Tibial nerve (tissue), 4 donors: ENCODE measurements at regions not wholly inside any gene's neighbourhood (a gene's known extent, or its start where the extent isn't known, plus 50 kb on each side); places are given as distances from the start of the nearest gene placed in this dataset.

Experiments
- DNase-seq, 2 donors: peaks; one replicate each; pipeline ENCODE4 v3.0.0-alpha.2; 2019; ENCODE audit warnings: low spot score in 2 of 2
- H3K27ac ChIP-seq, 4 donors: fragments of 200-600 bp; sonication (generic) in 3 of 4; one replicate each; pipeline ENCODE4 v1.5.1; 2017 to 2019; ENCODE audit warnings: mild to moderate bottlenecking in 1 of 4
- H3K27me3 ChIP-seq, 2 donors: fragments of 200-600 bp; sonication (generic) in 1 of 2; one replicate each; pipeline versions ENCODE4 v1.5.1 to v1.6.0; 2017 to 2019
- H3K36me3 ChIP-seq, 3 donors: fragments of 200-600 bp; sonication (generic); one replicate each; pipeline ENCODE4 v1.5.1; 2018 to 2019
- H3K4me1 ChIP-seq, 4 donors: fragments of 200-600 bp; sonication (generic) in 3 of 4; one replicate each; pipeline ENCODE4 v1.5.1; 2017 to 2019
- H3K4me3 ChIP-seq, 4 donors: fragments of 200-600 bp; sonication (generic) in 3 of 4; one replicate each; pipeline ENCODE4 v1.5.1; 2017 to 2019; ENCODE audit warnings: mild to moderate bottlenecking in 1 of 4, moderate library complexity in 1 of 4
- H3K9me3 ChIP-seq, 4 donors: fragments of 200-600 bp; sonication (generic) in 3 of 4; one replicate each; pipeline ENCODE4 v1.5.1; 2017 to 2019
- EP300 ChIP-seq, 2 donors: sonication (generic); formaldehyde crosslinking; IDR thresholded peaks; one replicate each; pipeline ENCODE4 v1.6.1; 2017; ENCODE audit warnings: antibody characterized with exemption in 2 of 2, mild to moderate bottlenecking in 1 of 2
- POLR2A ChIP-seq, 2 donors: fragments of 450-650 bp; IDR thresholded peaks; one replicate each; pipeline ENCODE4 v1.6.1; 2017; ENCODE audit warnings: antibody characterized with exemption in 2 of 2, mild to moderate bottlenecking in 2 of 2, moderate library complexity in 2 of 2
- WGBS, 2 donors: methylation state at CpG; one replicate each; pipeline ENCODE4 v1.1.5; 2018; 5-methylcytosine and 5-hydroxymethylcytosine counted together
- TF ChIP-seq, protein P1 (sequence below), 5 experiments: fragments of 200-600 bp in 3 of 5; fragments of 450-650 bp in 2 of 5; sonication (generic) in 3 of 5; IDR thresholded peaks; one replicate each; pipeline ENCODE4 v1.5.1; 2016 to 2019; ENCODE audit warnings: antibody characterized with exemption in 5 of 5, mild to moderate bottlenecking in 3 of 5, moderate library complexity in 2 of 5

DNA sequence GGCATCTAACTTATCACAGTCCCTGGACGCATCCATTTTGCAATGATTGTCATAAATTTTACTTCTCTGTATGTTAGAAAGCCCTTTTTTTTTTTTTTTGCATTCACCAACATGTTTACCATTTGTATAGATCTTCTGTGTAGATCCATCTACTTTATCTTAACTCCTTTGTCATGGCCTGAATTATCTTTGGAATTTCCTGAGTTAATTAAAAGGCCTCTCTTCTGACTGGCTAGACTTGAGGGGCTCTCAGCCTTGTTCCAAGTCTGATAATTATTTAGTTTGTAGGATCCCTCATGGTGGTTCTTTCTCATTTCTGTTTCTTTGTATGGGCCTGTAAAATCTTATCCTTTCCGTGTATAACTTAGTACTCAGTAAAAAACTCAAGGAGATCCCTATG is 387.0 kb downstream of the C12orf50 start:
- Histone ChIP-seq H3K36me3 (no peaks in the 10 kb centered on the region), H3K4me1 (peaks cover 0 to 8% (median 0%) of the 10 kb centered on the region in 4 donors), H3K27me3 (no peaks in the 10 kb centered on the region), H3K9me3 (no peaks in the 10 kb centered on the region), H3K27ac (no peak overlapping the region), H3K4me3 (no peak overlapping the region)
- TF ChIP-seq, protein P1, sequence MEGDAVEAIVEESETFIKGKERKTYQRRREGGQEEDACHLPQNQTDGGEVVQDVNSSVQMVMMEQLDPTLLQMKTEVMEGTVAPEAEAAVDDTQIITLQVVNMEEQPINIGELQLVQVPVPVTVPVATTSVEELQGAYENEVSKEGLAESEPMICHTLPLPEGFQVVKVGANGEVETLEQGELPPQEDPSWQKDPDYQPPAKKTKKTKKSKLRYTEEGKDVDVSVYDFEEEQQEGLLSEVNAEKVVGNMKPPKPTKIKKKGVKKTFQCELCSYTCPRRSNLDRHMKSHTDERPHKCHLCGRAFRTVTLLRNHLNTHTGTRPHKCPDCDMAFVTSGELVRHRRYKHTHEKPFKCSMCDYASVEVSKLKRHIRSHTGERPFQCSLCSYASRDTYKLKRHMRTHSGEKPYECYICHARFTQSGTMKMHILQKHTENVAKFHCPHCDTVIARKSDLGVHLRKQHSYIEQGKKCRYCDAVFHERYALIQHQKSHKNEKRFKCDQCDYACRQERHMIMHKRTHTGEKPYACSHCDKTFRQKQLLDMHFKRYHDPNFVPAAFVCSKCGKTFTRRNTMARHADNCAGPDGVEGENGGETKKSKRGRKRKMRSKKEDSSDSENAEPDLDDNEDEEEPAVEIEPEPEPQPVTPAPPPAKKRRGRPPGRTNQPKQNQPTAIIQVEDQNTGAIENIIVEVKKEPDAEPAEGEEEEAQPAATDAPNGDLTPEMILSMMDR (IDR thresholded peaks at IDR 0.05): no peak
- no peak for TF ChIP-seq EP300 (IDR thresholded peaks at IDR 0.05)
- no peak for TF ChIP-seq POLR2A (IDR thresholded peaks at IDR 0.05)
- 87 to 90% methylated on average over 2 of the region's 2 CpGs for WGBS, 2 donors
- DNase-seq: no peak

GRCh38 chr12:87618199-87618598 is 411.0 kb downstream of the C12orf50 start:
- DNase-seq: no peak
- H3K27me3 ChIP-seq: no peaks in the 10 kb centered on the region
- no peaks in the 10 kb centered on the region for H3K4me1 ChIP-seq
- H3K4me3 ChIP-seq: no peak overlapping the region
- H3K27ac ChIP-seq: no peak overlapping the region
- no peak for TF ChIP-seq POLR2A (IDR thresholded peaks at IDR 0.05)
- TF ChIP-seq, protein P1 (IDR thresholded peaks at IDR 0.05): no peak
- no peak for TF ChIP-seq EP300 (IDR thresholded peaks at IDR 0.05)
- no peaks in the 10 kb centered on the region for H3K36me3 ChIP-seq
- H3K9me3 ChIP-seq: no peaks in the 10 kb centered on the region

GRCh38 chr12:87612996-87613395 is 416.2 kb downstream of the C12orf50 start:
- no peak overlapping the region for H3K27ac ChIP-seq
- WGBS, 2 donors: 90 to 91% methylated on average over 2 of the region's 2 CpGs
- DNase-seq: no peak
- no peaks in the 10 kb centered on the region for H3K27me3 ChIP-seq
- no peaks in the 10 kb centered on the region for H3K4me1 ChIP-seq
- no peaks in the 10 kb centered on the region for H3K9me3 ChIP-seq
- TF ChIP-seq EP300 (IDR thresholded peaks at IDR 0.05): no peak
- TF ChIP-seq, protein P1 (IDR thresholded peaks at IDR 0.05): no peak
- no peak for TF ChIP-seq POLR2A (IDR thresholded peaks at IDR 0.05)
- H3K4me3 ChIP-seq: no peak overlapping the region
- H3K36me3 ChIP-seq: no peaks in the 10 kb centered on the region

DNA sequence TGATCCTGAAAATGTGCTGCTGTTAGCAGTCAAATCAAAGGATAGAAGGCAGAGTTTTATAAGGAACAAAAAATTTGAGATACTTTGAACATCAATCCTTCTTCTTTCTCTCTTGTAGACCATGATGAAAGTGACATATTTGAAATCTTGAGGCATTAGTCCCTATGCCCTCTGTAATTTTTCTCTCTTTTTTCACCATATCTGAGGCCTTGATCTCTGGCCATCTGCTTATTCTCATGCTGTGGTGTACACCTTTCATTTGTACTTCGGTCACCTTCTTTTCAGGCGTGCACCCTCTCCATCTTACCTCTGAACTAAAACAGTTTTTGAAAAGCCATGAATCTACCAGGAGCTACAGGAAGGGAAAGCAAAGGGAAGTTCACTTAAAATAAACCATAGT is 420.9 kb downstream of the C12orf50 start:
- no peak for DNase-seq
- H3K4me1 ChIP-seq: no peaks in the 10 kb centered on the region
- H3K9me3 ChIP-seq: no peaks in the 10 kb centered on the region
- no peak for TF ChIP-seq EP300 (IDR thresholded peaks at IDR 0.05)
- no peak for TF ChIP-seq POLR2A (IDR thresholded peaks at IDR 0.05)
- TF ChIP-seq, protein P1 (IDR thresholded peaks at IDR 0.05): no peak
- no peaks in the 10 kb centered on the region for H3K27me3 ChIP-seq
- no peaks in the 10 kb centered on the region for H3K36me3 ChIP-seq
- H3K27ac ChIP-seq: no peak overlapping the region
- H3K4me3 ChIP-seq: no peak overlapping the region
- WGBS, 2 donors: 84 to 88% methylated on average over 2 of the region's 2 CpGs

DNA sequence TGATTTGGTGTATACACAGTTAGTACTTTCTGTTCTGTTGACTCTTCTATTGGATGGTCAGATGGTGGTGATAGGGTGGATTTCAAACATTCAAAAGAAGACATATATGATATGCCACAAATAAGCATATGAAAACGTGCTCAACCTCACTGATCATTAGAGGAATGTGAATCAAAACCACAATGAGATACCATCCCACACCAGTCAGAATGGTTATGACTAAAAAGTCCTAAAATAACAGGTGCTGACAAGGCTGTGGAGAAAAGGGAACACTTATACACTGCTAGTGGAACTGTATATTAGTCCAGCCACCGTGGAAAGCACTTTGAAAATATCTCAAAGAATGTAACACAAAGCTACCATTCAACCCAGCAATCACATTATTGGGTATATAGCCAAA is 425.5 kb downstream of the C12orf50 start:
- DNase-seq: no peak
- no peaks in the 10 kb centered on the region for H3K27me3 ChIP-seq
- no peaks in the 10 kb centered on the region for H3K4me1 ChIP-seq
- no peak overlapping the region for H3K4me3 ChIP-seq
- no peak overlapping the region for H3K27ac ChIP-seq
- H3K9me3 ChIP-seq: no peaks in the 10 kb centered on the region
- TF ChIP-seq POLR2A (IDR thresholded peaks at IDR 0.05): no peak
- no peak for TF ChIP-seq EP300 (IDR thresholded peaks at IDR 0.05)
- TF ChIP-seq, protein P1 (IDR thresholded peaks at IDR 0.05): no peak
- WGBS, 2 donors: 64 to 76% methylated on average over 2 of the region's 2 CpGs
- no peaks in the 10 kb centered on the region for H3K36me3 ChIP-seq
